Hepatocyte (in vitro differentiated cells): ENCODE measurements at regions not wholly inside any gene's neighbourhood (a gene's known extent, or its start where the extent isn't known, plus 50 kb on each side); places are given as distances from the start of the nearest gene placed in this dataset.
"Not testable (repeated sequence)": the region's sequence is repeated elsewhere in the genome, so short reads cannot be mapped to it uniquely, and the experiment has no call there.

ENCODE experiments used
- DNase-seq: peaks from one replicate; pipeline ENCODE4 v3.0.0-alpha.2; 2016; ENCODE audit warnings: low spot score
- H2AFZ ChIP-seq: fragments of 200-600 bp; sonication (generic); 2 replicates; pipeline ENCODE4 v1.6.0; 2016; ENCODE audit warnings: antibody characterized with exemption, mild to moderate bottlenecking
- H3K27ac ChIP-seq: fragments of 200-600 bp; sonication (generic); 2 replicates; pipeline ENCODE4 v1.5.1; 2016; ENCODE audit warnings: mild to moderate bottlenecking
- H3K27me3 ChIP-seq: fragments of 200-600 bp; sonication (generic); 2 replicates; pipeline ENCODE4 v1.6.1; 2016
- H3K36me3 ChIP-seq: fragments of 200-600 bp; sonication (generic); replicated peaks from 2 replicates; pipeline ENCODE4 v1.5.1; 2016; ENCODE audit warnings: low read depth; ENCODE audit not compliant: insufficient read depth
- H3K4me1 ChIP-seq: fragments of 200-600 bp; sonication (generic); 2 replicates; pipeline ENCODE4 v1.5.1; 2016; ENCODE audit warnings: mild to moderate bottlenecking, moderate library complexity; ENCODE audit not compliant: insufficient read depth
- H3K4me2 ChIP-seq: fragments of 200-600 bp; sonication (generic); 2 replicates; pipeline ENCODE4 v1.6.0; 2016
- H3K4me3 ChIP-seq: fragments of 200-600 bp; sonication (generic); 2 replicates; pipeline ENCODE4 v1.5.1; 2016; ENCODE audit warnings: mild to moderate bottlenecking
- H3K79me2 ChIP-seq: fragments of 200-600 bp; sonication (generic); 2 replicates; pipeline ENCODE4 v1.6.0; 2017; ENCODE audit warnings: mild to moderate bottlenecking
- H3K9me2 ChIP-seq: fragments of 200-600 bp; sonication (generic); replicated peaks from 2 replicates; pipeline ENCODE4 v1.6.0; 2017; ENCODE audit warnings: mild to moderate bottlenecking; ENCODE audit not compliant: insufficient read depth
- H3K9me3 ChIP-seq: fragments of 200-600 bp; sonication (generic); 2 replicates; pipeline ENCODE4 v1.5.1; 2016; ENCODE audit warnings: low read depth, mild to moderate bottlenecking
- H4K20me1 ChIP-seq: fragments of 200-600 bp; sonication (generic); 2 replicates; pipeline ENCODE4 v1.6.0; 2016; ENCODE audit warnings: mild to moderate bottlenecking; ENCODE audit not compliant: insufficient read depth, poor library complexity, severe bottlenecking
- CTCF ChIP-seq: fragments of 200-600 bp; sonication (generic); IDR thresholded peaks from 2 replicates; pipeline ENCODE4 v1.5.1; 2016; ENCODE audit warnings: antibody characterized with exemption, mild to moderate bottlenecking; ENCODE audit not compliant: poor library complexity
- EZH2 ChIP-seq: fragments of 200-600 bp; sonication (generic); IDR thresholded peaks from 2 replicates; pipeline ENCODE4 v1.6.1; 2016; ENCODE audit warnings: antibody characterized with exemption, mild to moderate bottlenecking, borderline replicate concordance
- EZH2phosphoT487 ChIP-seq: fragments of 200-600 bp; sonication (generic); IDR thresholded peaks from one replicate; pipeline ENCODE4 v1.6.1; 2018; ENCODE audit warnings: antibody characterized with exemption, mild to moderate bottlenecking, low read depth, moderate library complexity; ENCODE audit not compliant: unreplicated experiment, severe bottlenecking
- WGBS: methylation state at CpG from one replicate; pipeline ENCODE4 v1.1.6; 2016; ENCODE audit warnings: low lambda C conversion rate; ENCODE audit errors: missing lambda C conversion rate; 5-methylcytosine and 5-hydroxymethylcytosine counted together

- no peaks in the 10 kb centered on the region for H3K79me2 ChIP-seq
- H3K4me2 ChIP-seq, result no peak overlapping the region
- H3K9me3 ChIP-seq, result no peaks in the 10 kb centered on the region
- no peaks in the 10 kb centered on the region for H3K36me3 ChIP-seq
- no peak overlapping the region for H3K27ac ChIP-seq
- H4K20me1 ChIP-seq, result no peaks in the 10 kb centered on the region
- WGBS, result 79% methylated on average over 7 of the region's 7 CpGs
- DNase-seq, result no peak
- peaks cover 3% of the 10 kb centered on the region for H3K4me1 ChIP-seq
- no peak overlapping the region for H3K4me3 ChIP-seq
- no peak overlapping the region for H2AFZ ChIP-seq
- no peaks in the 10 kb centered on the region for H3K9me2 ChIP-seq
- TF ChIP-seq EZH2 (no peak), CTCF (no peak), EZH2phosphoT487 (no peak)
- H3K27me3 ChIP-seq, result no peaks in the 10 kb centered on the region
Measured at GRCh38 chr7:91383053-91383904, 119.0 kb downstream of the FZD1 start.

DNA sequence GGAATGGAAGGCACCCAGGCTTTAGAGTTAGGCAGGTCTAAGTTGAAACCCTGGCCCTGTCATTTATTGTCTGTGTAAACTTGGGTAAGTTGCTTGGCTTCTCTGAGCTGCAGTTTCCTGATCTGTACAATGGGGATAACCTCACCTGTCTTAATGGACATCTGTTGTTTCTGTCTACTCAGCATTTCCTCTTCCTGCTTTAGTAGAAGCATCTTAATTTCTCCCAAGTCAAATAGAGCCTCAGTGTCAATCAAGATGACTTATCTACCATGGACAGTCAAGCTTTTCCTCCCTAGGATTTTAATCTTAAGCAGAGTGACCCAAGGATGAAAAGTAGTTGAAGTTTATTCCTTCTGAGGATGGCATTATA is 119.7 kb downstream of the FZD1 start:
- H3K4me3 ChIP-seq, result no peak overlapping the region
- DNase-seq, result no peak
- TF ChIP-seq EZH2 (no peak), EZH2phosphoT487 (no peak), CTCF (no peak)

GRCh38 chr7:91394757-91395156 is 130.5 kb downstream of the FZD1 start:
- not testable (repeated sequence) for H3K27ac ChIP-seq, H3K4me3 ChIP-seq, H3K4me2 ChIP-seq, H2AFZ ChIP-seq, H3K79me2 ChIP-seq, DNase-seq, H3K36me3 ChIP-seq, H4K20me1 ChIP-seq, H3K4me1 ChIP-seq, H3K9me2 ChIP-seq, H3K27me3 ChIP-seq, H3K9me3 ChIP-seq
- 29% methylated on average over 6 of the region's 7 CpGs for WGBS

More for the DNA sequence above, 119.7 kb downstream of the FZD1 start:
- Histone ChIP-seq H3K9me2 (no peaks in the 10 kb centered on the region), H3K36me3 (no peaks in the 10 kb centered on the region), H3K79me2 (no peaks in the 10 kb centered on the region), H2AFZ (no peak overlapping the region), H3K27me3 (no peaks in the 10 kb centered on the region), H4K20me1 (no peaks in the 10 kb centered on the region), H3K4me1 (peaks cover 3% of the 10 kb centered on the region), H3K4me2 (no peak overlapping the region), H3K9me3 (no peaks in the 10 kb centered on the region), H3K27ac (no peak overlapping the region)

- H3K4me3 ChIP-seq, H3K27me3 ChIP-seq: not testable (repeated sequence)
Measured at GRCh38 chr7:91395313-91395712, 131.1 kb downstream of the FZD1 start.

More at GRCh38 chr7:91395313-91395712, 131.1 kb downstream of the FZD1 start:
- H3K9me2 ChIP-seq, H3K36me3 ChIP-seq, H3K79me2 ChIP-seq, H4K20me1 ChIP-seq, H3K4me1 ChIP-seq, H2AFZ ChIP-seq, H3K9me3 ChIP-seq, DNase-seq, H3K27ac ChIP-seq: not testable (repeated sequence)
- WGBS, result 60% methylated on average over 10 of the region's 10 CpGs
- peak overlapping the region; percentile 65 for H3K4me2 ChIP-seq
